GM12878 (cell line): ENCODE measurements at regions not wholly inside any gene's neighbourhood (a gene's known extent, or its start where the extent isn't known, plus 50 kb on each side); places are given as distances from the start of the nearest gene placed in this dataset.

Experiments used
- ATAC-seq: fragments of 200-7000 bp; cut with Tn5 transposase; 3 replicates; pipeline ENCODE4 v1.9.1; 2020; ENCODE audit warnings: mild to moderate bottlenecking, moderate library complexity
- BruUV-seq: library from RNA; stranded (reverse); fragments of 400-500 nt; replicated peaks from 2 replicates; lab custom pipeline; 2021; lab: Mats Ljungman, UMichigan
- CTCF ChIA-PET: fragments of 300-600 bp; sonication (Branson Sonifier 250); formaldehyde crosslinking; extraction: SDS; loops from one replicate; lab custom pipeline; 2021; ENCODE audit warnings: inconsistent platforms; lab: Yijun Ruan, JAX
- POLR2A ChIA-PET: fragments of 350-600 bp; formaldehyde crosslinking; extraction: SDS; loops from one replicate; lab custom pipeline; 2021; ENCODE audit warnings: inconsistent platforms; lab: Charles Lee
- RAD21 ChIA-PET: fragments of 300-600 bp; sonication (Branson Sonifier 250); formaldehyde crosslinking; loops from one replicate; lab custom pipeline; 2023; ENCODE audit warnings: antibody characterized with exemption; ENCODE audit not compliant: unreplicated experiment; lab: Charles Lee
- SMC1A ChIA-PET: fragments of 300-600 bp; sonication (Branson Sonifier 250); formaldehyde crosslinking; loops from one replicate; lab custom pipeline; 2023; ENCODE audit not compliant: unreplicated experiment, uncharacterized antibody; lab: Charles Lee
- DNase-seq: peaks from one replicate; pipeline ENCODE4 v3.0.0-alpha.2; 2011; ENCODE audit warnings: low read depth, low spot score
- FAIRE-seq: peaks from 3 replicates; lab custom pipeline; 2011; peaks lifted over from hg19 to GRCh38; lab: Jason Lieb, UNC
- H2AFZ ChIP-seq: 2 replicates; pipeline ENCODE4 v1.6.0; 2011; ENCODE audit warnings: low read depth, low read length, control low read depth; ENCODE audit not compliant: control insufficient read depth
- H3K27ac ChIP-seq: 2 replicates; pipeline ENCODE4 v1.5.1; 2011; ENCODE audit warnings: control low read depth; ENCODE audit not compliant: control insufficient read depth, insufficient read depth
- H3K27me3 ChIP-seq, 2 experiments: replicated peaks in 1 of 2; 2 replicates each; pipeline versions ENCODE4 v1.6.0 to v1.6.1; 2011; ENCODE audit warnings: low read length in 1 of 2; ENCODE audit not compliant: control insufficient read depth in 2 of 2, insufficient read depth in 2 of 2
- H3K36me3 ChIP-seq, 2 experiments: 2 replicates each; pipeline ENCODE4 v1.5.1; 2011; ENCODE audit warnings: low read length in 1 of 2; ENCODE audit not compliant: control insufficient read depth in 2 of 2, insufficient read depth in 2 of 2
- H3K4me1 ChIP-seq: 2 replicates; pipeline ENCODE4 v1.6.1; 2011; ENCODE audit warnings: mild to moderate bottlenecking, low read length, moderate library complexity, mixed read lengths; ENCODE audit not compliant: control insufficient read depth, insufficient read depth
- H3K4me2 ChIP-seq: 2 replicates; pipeline ENCODE4 v1.6.0; 2011; ENCODE audit warnings: control low read depth; ENCODE audit not compliant: control insufficient read depth, insufficient read depth
- H3K4me3 ChIP-seq: fragments of 200-600 bp; sonication (generic); 2 replicates; pipeline ENCODE4 v1.5.1; 2016
- H3K79me2 ChIP-seq: 2 replicates; pipeline ENCODE4 v1.6.0; 2011; ENCODE audit warnings: low read length; ENCODE audit not compliant: control insufficient read depth, insufficient read depth
- H3K9ac ChIP-seq: 2 replicates; pipeline ENCODE4 v1.8.0; 2011; ENCODE audit warnings: low read length, control low read depth, mixed read lengths; ENCODE audit not compliant: control insufficient read depth, insufficient read depth
- H3K9me3 ChIP-seq: replicated peaks from 3 replicates; pipeline ENCODE4 v1.5.1; 2011; ENCODE audit warnings: mild to moderate bottlenecking, low read length; ENCODE audit not compliant: control insufficient read depth, insufficient read depth
- H4K20me1 ChIP-seq: 2 replicates; pipeline ENCODE4 v1.6.0; 2011; ENCODE audit not compliant: control insufficient read depth, insufficient read depth
- CHD2 ChIP-seq: IDR thresholded peaks from 2 replicates; pipeline ENCODE4 v1.6.1; 2011; ENCODE audit warnings: low read depth, low read length, improper control_type of control experiment, borderline replicate concordance
- CREB1 ChIP-seq: IDR thresholded peaks from 2 replicates; pipeline ENCODE4 v1.6.1; 2012; ENCODE audit warnings: low read depth, mild to moderate bottlenecking, inconsistent platforms
- NFYB ChIP-seq: IDR thresholded peaks from 2 replicates; pipeline ENCODE4 v1.6.1; 2011; ENCODE audit warnings: low read depth, mild to moderate bottlenecking, low read length, improper control_type of control experiment, moderate library complexity; ENCODE audit not compliant: insufficient read depth
- POLR2A ChIP-seq: IDR thresholded peaks from 2 replicates; pipeline ENCODE4 v1.6.1; 2011; ENCODE audit warnings: low read depth, mild to moderate bottlenecking, low read length
- RAD21 ChIP-seq: IDR thresholded peaks from 2 replicates; pipeline ENCODE4 v1.6.1; 2011; ENCODE audit warnings: mild to moderate bottlenecking, low read depth, low read length, moderate library complexity; ENCODE audit not compliant: insufficient read depth
- SMARCA5 ChIP-seq: fragments of 450-650 bp; IDR thresholded peaks from 2 replicates; pipeline ENCODE4 v1.6.1; 2017; ENCODE audit warnings: mild to moderate bottlenecking
- SMC3 ChIP-seq: IDR thresholded peaks from 2 replicates; pipeline ENCODE4 v1.6.1; 2011; ENCODE audit warnings: low read length, improper control_type of control experiment, borderline replicate concordance
- YY1 ChIP-seq: IDR thresholded peaks from 2 replicates; pipeline ENCODE4 v1.6.1; 2011; ENCODE audit warnings: low read depth, mild to moderate bottlenecking, low read length
- WGBS: methylation state at CpG from one replicate; pipeline ENCODE4 v1.1.6; 2016; ENCODE audit warnings: low lambda C conversion rate; ENCODE audit not compliant: insufficient replicate concordance, insufficient coverage; ENCODE audit errors: missing lambda C conversion rate; 5-methylcytosine and 5-hydroxymethylcytosine counted together
- in situ Hi-C: fragments of 300-500 bp; cut with MboI; formaldehyde crosslinking; loops from 9 replicates; pipeline ENCODE4 v1.14.3; 2018; ENCODE audit warnings: mixed read lengths
- intact Hi-C: fragments of 100-400 bp; cut with micrococcal nuclease; formaldehyde crosslinking; loops from one replicate; pipeline ENCODE4 v1.14.2; 2022; ENCODE audit not compliant: unreplicated experiment
- TF ChIP-seq, protein P1 (sequence below): IDR thresholded peaks from 2 replicates; pipeline ENCODE4 v1.6.1; 2011; ENCODE audit warnings: low read depth, low read length, improper control_type of control experiment, borderline replicate concordance
- TF ChIP-seq, protein P2 (sequence below), 3 experiments: IDR thresholded peaks in 2 of 3; conservative IDR thresholded peaks in 1 of 3; 2 replicates each; pipeline ENCODE4 v1.5.1; 2011; ENCODE audit warnings: low read depth in 3 of 3, low read length in 3 of 3, mild to moderate bottlenecking in 3 of 3, control low read depth in 2 of 3, moderate library complexity in 2 of 3, inconsistent platforms in 1 of 3, mixed read lengths in 1 of 3; ENCODE audit not compliant: control insufficient read depth in 2 of 3, insufficient read depth in 1 of 3; ENCODE audit errors: extremely low read depth in 1 of 3
- TF ChIP-seq, protein P3 (sequence below): fragments of 450-650 bp; formaldehyde crosslinking; IDR thresholded peaks from 2 replicates; pipeline ENCODE4 v1.4.0; 2020; ENCODE audit warnings: mild to moderate bottlenecking, moderate library complexity

DNA sequence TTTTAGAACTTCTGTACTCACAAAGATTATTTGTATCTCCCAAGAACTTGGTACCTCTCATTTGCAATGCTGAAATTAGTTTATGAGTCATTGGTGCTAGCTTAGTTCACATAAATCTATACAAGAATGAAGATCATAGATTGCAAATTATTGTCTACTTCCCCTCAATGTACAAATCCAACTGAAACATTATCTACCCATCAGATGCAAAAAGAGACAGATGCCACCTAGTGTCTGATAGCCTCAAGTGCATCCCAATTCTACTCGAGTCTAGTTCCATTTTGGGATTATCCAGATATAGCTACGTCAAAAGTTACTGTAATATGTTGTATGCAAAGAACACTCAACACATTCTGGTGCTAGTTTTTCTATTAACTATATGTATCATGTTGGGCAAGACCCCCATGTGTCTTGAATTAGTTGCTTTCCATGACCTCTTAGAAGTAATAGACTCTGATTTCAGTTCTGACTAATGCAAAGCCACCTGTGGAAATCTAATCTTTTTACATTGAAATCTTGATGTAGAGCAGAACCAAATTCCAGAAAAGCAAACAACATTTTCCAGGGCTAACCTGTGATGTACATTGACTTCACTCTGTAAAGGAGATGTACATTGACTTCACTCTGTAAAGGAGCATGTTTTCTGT, 210.0 kb downstream of the RBM43 start:
- Histone ChIP-seq H4K20me1 (no peaks in the 10 kb centered on the region), H3K4me2 (no peak overlapping the region), H3K9ac (no peak overlapping the region), H3K27me3 (no peaks in the 10 kb centered on the region), H3K4me1 (no peaks in the 10 kb centered on the region), H3K79me2 (no peaks in the 10 kb centered on the region), H3K27ac (no peak overlapping the region), H3K36me3 (no peaks in the 10 kb centered on the region), H3K4me3 (no peak overlapping the region), H3K9me3 (no peaks in the 10 kb centered on the region), H2AFZ (no peak overlapping the region)
- SMC1A ChIA-PET: interaction anchor here (0.6 to 4.1 kb wide), 13 partner anchors 16 to 1461 kb away, joined by 3 to 18 read pairs (median 4); no protein-coding TSS in a partner anchor
- CTCF ChIA-PET: interaction anchor here (0.7 to 3.7 kb wide), 18 partner anchors 11 to 1463 kb away, joined by 3 to 24 read pairs (median 3); no protein-coding TSS in a partner anchor
- peak; percentile 35 for FAIRE-seq
- POLR2A ChIA-PET: no interaction called here
- RAD21 ChIA-PET: interaction anchor here (0.6 to 2.4 kb wide), 8 partner anchors 186 to 1453 kb away, joined by 3 to 13 read pairs (median 4); no protein-coding TSS in a partner anchor
- no TSS peak for BruUV-seq
- no peak for DNase-seq
- WGBS: 3% methylated on average over 2 of the region's 2 CpGs
- intact Hi-C loops (loop anchor here (2.0 to 5.0 kb wide), 4 partner anchors 186 to 1455 kb away; no protein-coding TSS in a partner anchor), in situ Hi-C loops (loop anchor here (5.0 kb wide), 1 partner anchor 1454 kb away; no protein-coding TSS in a partner anchor)
- peak; percentile 86 for ATAC-seq
- no peak for TF ChIP-seq NFYB
- TF ChIP-seq, protein P1, sequence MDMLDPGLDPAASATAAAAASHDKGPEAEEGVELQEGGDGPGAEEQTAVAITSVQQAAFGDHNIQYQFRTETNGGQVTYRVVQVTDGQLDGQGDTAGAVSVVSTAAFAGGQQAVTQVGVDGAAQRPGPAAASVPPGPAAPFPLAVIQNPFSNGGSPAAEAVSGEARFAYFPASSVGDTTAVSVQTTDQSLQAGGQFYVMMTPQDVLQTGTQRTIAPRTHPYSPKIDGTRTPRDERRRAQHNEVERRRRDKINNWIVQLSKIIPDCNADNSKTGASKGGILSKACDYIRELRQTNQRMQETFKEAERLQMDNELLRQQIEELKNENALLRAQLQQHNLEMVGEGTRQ: no peak
- no peak for TF ChIP-seq CHD2
- TF ChIP-seq YY1: no peak
- TF ChIP-seq SMARCA5: peak; percentile 40; the same call in 1 of the 2 replicates
- TF ChIP-seq CREB1: no peak
- TF ChIP-seq SMC3: peak; percentile 75; the same call in 1 of the 2 replicates
- no peak for TF ChIP-seq POLR2A
- TF ChIP-seq, protein P2, sequence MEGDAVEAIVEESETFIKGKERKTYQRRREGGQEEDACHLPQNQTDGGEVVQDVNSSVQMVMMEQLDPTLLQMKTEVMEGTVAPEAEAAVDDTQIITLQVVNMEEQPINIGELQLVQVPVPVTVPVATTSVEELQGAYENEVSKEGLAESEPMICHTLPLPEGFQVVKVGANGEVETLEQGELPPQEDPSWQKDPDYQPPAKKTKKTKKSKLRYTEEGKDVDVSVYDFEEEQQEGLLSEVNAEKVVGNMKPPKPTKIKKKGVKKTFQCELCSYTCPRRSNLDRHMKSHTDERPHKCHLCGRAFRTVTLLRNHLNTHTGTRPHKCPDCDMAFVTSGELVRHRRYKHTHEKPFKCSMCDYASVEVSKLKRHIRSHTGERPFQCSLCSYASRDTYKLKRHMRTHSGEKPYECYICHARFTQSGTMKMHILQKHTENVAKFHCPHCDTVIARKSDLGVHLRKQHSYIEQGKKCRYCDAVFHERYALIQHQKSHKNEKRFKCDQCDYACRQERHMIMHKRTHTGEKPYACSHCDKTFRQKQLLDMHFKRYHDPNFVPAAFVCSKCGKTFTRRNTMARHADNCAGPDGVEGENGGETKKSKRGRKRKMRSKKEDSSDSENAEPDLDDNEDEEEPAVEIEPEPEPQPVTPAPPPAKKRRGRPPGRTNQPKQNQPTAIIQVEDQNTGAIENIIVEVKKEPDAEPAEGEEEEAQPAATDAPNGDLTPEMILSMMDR (IDR thresholded peaks at IDR 0.05 in 2 of 3, conservative IDR thresholded peaks at IDR 0.05 in 1 of 3; ENCODE audit: control insufficient read depth in 2 of 3, extremely low read depth in 1 of 3, insufficient read depth in 1 of 3, low read depth in 3 of 3, low read length in 3 of 3): peak; percentile 67 to 81 (median 79)
- peak; percentile 72 for TF ChIP-seq RAD21
- TF ChIP-seq, protein P3, sequence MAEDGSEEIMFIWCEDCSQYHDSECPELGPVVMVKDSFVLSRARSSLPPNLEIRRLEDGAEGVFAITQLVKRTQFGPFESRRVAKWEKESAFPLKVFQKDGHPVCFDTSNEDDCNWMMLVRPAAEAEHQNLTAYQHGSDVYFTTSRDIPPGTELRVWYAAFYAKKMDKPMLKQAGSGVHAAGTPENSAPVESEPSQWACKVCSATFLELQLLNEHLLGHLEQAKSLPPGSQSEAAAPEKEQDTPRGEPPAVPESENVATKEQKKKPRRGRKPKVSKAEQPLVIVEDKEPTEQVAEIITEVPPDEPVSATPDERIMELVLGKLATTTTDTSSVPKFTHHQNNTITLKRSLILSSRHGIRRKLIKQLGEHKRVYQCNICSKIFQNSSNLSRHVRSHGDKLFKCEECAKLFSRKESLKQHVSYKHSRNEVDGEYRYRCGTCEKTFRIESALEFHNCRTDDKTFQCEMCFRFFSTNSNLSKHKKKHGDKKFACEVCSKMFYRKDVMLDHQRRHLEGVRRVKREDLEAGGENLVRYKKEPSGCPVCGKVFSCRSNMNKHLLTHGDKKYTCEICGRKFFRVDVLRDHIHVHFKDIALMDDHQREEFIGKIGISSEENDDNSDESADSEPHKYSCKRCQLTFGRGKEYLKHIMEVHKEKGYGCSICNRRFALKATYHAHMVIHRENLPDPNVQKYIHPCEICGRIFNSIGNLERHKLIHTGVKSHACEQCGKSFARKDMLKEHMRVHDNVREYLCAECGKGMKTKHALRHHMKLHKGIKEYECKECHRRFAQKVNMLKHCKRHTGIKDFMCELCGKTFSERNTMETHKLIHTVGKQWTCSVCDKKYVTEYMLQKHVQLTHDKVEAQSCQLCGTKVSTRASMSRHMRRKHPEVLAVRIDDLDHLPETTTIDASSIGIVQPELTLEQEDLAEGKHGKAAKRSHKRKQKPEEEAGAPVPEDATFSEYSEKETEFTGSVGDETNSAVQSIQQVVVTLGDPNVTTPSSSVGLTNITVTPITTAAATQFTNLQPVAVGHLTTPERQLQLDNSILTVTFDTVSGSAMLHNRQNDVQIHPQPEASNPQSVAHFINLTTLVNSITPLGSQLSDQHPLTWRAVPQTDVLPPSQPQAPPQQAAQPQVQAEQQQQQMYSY (CRISPR knock-in tag): no peak
